Astrocyte (in vitro differentiated cells and primary cell): ENCODE measurements at regions not wholly inside any gene's neighbourhood (a gene's known extent, or its start where the extent isn't known, plus 50 kb on each side); places are given as distances from the start of the nearest gene placed in this dataset.

Source experiments
- EZH2 ChIP-seq: IDR thresholded peaks from 2 replicates; pipeline ENCODE4 v1.6.1; 2012; ENCODE audit warnings: mild to moderate bottlenecking, low read length, inconsistent platforms; ENCODE audit not compliant: insufficient read depth
- TF ChIP-seq, protein P1 (sequence below): IDR thresholded peaks from 2 replicates; pipeline ENCODE4 v1.5.1; 2011; ENCODE audit warnings: low read depth, mild to moderate bottlenecking, inconsistent platforms, low read length, moderate library complexity; ENCODE audit not compliant: insufficient read depth

DNA sequence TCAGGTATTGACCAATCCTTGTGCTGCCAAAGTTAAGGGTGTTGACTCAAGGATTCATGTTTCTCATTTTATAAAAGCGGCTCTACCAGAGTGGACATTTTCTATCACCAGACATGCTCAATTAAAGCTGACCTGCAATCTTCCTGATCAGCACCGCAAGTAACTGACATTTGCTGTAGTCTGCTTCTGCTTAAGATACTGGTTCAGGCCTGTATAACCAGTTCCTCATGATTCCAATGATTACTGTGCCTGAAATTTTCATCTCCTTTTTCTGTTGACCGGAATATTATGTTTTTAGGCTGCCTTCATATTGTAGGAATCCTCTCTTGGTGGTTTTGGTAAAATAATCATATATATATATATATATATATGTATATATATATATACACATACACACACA, 160.2 kb upstream of the SPIN4 start:
- TF ChIP-seq, protein P1, sequence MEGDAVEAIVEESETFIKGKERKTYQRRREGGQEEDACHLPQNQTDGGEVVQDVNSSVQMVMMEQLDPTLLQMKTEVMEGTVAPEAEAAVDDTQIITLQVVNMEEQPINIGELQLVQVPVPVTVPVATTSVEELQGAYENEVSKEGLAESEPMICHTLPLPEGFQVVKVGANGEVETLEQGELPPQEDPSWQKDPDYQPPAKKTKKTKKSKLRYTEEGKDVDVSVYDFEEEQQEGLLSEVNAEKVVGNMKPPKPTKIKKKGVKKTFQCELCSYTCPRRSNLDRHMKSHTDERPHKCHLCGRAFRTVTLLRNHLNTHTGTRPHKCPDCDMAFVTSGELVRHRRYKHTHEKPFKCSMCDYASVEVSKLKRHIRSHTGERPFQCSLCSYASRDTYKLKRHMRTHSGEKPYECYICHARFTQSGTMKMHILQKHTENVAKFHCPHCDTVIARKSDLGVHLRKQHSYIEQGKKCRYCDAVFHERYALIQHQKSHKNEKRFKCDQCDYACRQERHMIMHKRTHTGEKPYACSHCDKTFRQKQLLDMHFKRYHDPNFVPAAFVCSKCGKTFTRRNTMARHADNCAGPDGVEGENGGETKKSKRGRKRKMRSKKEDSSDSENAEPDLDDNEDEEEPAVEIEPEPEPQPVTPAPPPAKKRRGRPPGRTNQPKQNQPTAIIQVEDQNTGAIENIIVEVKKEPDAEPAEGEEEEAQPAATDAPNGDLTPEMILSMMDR: no peak
- TF ChIP-seq EZH2: no peak
